KMS-11 (cell line): ENCODE measurements at regions not wholly inside any gene's neighbourhood (a gene's known extent, or its start where the extent isn't known, plus 50 kb on each side); places are given as distances from the start of the nearest gene placed in this dataset.

Experiments
- H2AFZ ChIP-seq: fragments of 200-600 bp; sonication (generic); 2 replicates; pipeline ENCODE4 v1.6.1; 2016; ENCODE audit warnings: antibody characterized with exemption, mixed run types, low read depth
- H3K27ac ChIP-seq: fragments of 200-600 bp; sonication (generic); 2 replicates; pipeline ENCODE4 v1.6.1; 2016; ENCODE audit warnings: mild to moderate bottlenecking, mixed run types
- H3K27me3 ChIP-seq: fragments of 200-600 bp; sonication (generic); 2 replicates; pipeline ENCODE4 v1.6.1; 2017; ENCODE audit warnings: mild to moderate bottlenecking, low read depth, mixed run types, moderate library complexity; ENCODE audit not compliant: insufficient read depth
- H3K36me3 ChIP-seq: fragments of 200-600 bp; sonication (generic); 2 replicates; pipeline ENCODE4 v1.6.1; 2017; ENCODE audit warnings: mild to moderate bottlenecking, mixed run types; ENCODE audit not compliant: insufficient read depth
- H3K4me1 ChIP-seq: fragments of 200-600 bp; sonication (generic); 2 replicates; pipeline ENCODE4 v1.6.1; 2016; ENCODE audit warnings: mild to moderate bottlenecking, low read depth, mixed run types; ENCODE audit not compliant: poor library complexity, severe bottlenecking
- H3K4me2 ChIP-seq: fragments of 200-600 bp; sonication (generic); 2 replicates; pipeline ENCODE4 v1.7.0; 2016; ENCODE audit warnings: mild to moderate bottlenecking, mixed run types
- H3K4me3 ChIP-seq: fragments of 200-600 bp; sonication (generic); IDR thresholded peaks from 2 replicates; pipeline ENCODE4 v1.6.1; 2017; ENCODE audit warnings: low read depth, low read length, mixed read lengths; ENCODE audit not compliant: insufficient read depth
- H3K79me2 ChIP-seq: fragments of 200-600 bp; sonication (generic); 2 replicates; pipeline ENCODE4 v1.6.1; 2016; ENCODE audit warnings: low read depth, mixed run types; ENCODE audit not compliant: insufficient read depth
- H3K9ac ChIP-seq: fragments of 200-600 bp; sonication (generic); 2 replicates; pipeline ENCODE4 v1.6.1; 2016; ENCODE audit warnings: mild to moderate bottlenecking, mixed run types
- H4K20me1 ChIP-seq: fragments of 200-600 bp; sonication (generic); 2 replicates; pipeline ENCODE4 v1.6.1; 2016; ENCODE audit warnings: mild to moderate bottlenecking, mixed run types; ENCODE audit not compliant: insufficient read depth
- CTCF ChIP-seq: fragments of 200-600 bp; sonication (generic); conservative IDR thresholded peaks from 2 replicates; pipeline ENCODE4 v1.6.1; 2017; ENCODE audit warnings: low read depth, mild to moderate bottlenecking, antibody characterized with exemption, low read length, moderate library complexity, mixed read lengths

GRCh38 chr21:16395285-16395684 lies 665.5 kb downstream of the USP25 start:
- Histone ChIP-seq H3K4me1 (no peaks in the 10 kb centered on the region), H3K79me2 (no peaks in the 10 kb centered on the region), H3K4me3 (no peak overlapping the region), H3K27me3 (no peaks in the 10 kb centered on the region), H3K36me3 (no peaks in the 10 kb centered on the region), H2AFZ (no peak overlapping the region), H4K20me1 (no peaks in the 10 kb centered on the region), H3K4me2 (no peak overlapping the region), H3K9ac (no peak overlapping the region), H3K27ac (no peak overlapping the region)
- TF ChIP-seq CTCF: no peak

- no peaks in the 10 kb centered on the region for H3K36me3 ChIP-seq
- H4K20me1 ChIP-seq: no peaks in the 10 kb centered on the region
- H3K79me2 ChIP-seq: no peaks in the 10 kb centered on the region
- H2AFZ ChIP-seq: no peak overlapping the region
- no peak overlapping the region for H3K27ac ChIP-seq
- TF ChIP-seq CTCF: no peak
- no peaks in the 10 kb centered on the region for H3K4me1 ChIP-seq
- H3K27me3 ChIP-seq: no peaks in the 10 kb centered on the region
- H3K4me2 ChIP-seq: no peak overlapping the region
- no peak overlapping the region for H3K4me3 ChIP-seq
- H3K9ac ChIP-seq: no peak overlapping the region
Observed at GRCh38 chr21:16402752-16403151, 673.0 kb downstream of the USP25 start.

GRCh38 chr21:16404776-16405175 lies 675.0 kb downstream of the USP25 start:
- no peak overlapping the region for H3K27ac ChIP-seq

GRCh38 chr21:16406355-16406754 lies 676.6 kb downstream of the USP25 start:
- no peak for TF ChIP-seq CTCF
- Histone ChIP-seq H2AFZ (no peak overlapping the region), H3K27me3 (no peaks in the 10 kb centered on the region), H3K9ac (no peak overlapping the region), H3K4me3 (no peak overlapping the region), H3K4me2 (no peak overlapping the region), H3K79me2 (no peaks in the 10 kb centered on the region), H3K27ac (no peak overlapping the region), H3K36me3 (no peaks in the 10 kb centered on the region), H4K20me1 (no peaks in the 10 kb centered on the region), H3K4me1 (no peaks in the 10 kb centered on the region)

More at GRCh38 chr21:16404776-16405175, 675.0 kb downstream of the USP25 start:
- TF ChIP-seq CTCF: no peak
- H3K4me1 ChIP-seq: no peaks in the 10 kb centered on the region
- H3K79me2 ChIP-seq: no peaks in the 10 kb centered on the region
- no peak overlapping the region for H3K9ac ChIP-seq
- no peaks in the 10 kb centered on the region for H3K36me3 ChIP-seq
- H3K4me2 ChIP-seq: no peak overlapping the region
- no peak overlapping the region for H3K4me3 ChIP-seq
- H2AFZ ChIP-seq: no peak overlapping the region
- H3K27me3 ChIP-seq: no peaks in the 10 kb centered on the region
- no peaks in the 10 kb centered on the region for H4K20me1 ChIP-seq
